PC-9 (cell line): ENCODE measurements at regions not wholly inside any gene's neighbourhood (a gene's known extent, or its start where the extent isn't known, plus 50 kb on each side); places are given as distances from the start of the nearest gene placed in this dataset.

ENCODE experiments used
- BruUV-seq: library from RNA; stranded (reverse); fragments of 400-500 nt; replicated peaks from 2 replicates; lab custom pipeline; 2021; lab: Mats Ljungman, UMichigan
- CTCF ChIA-PET: fragments of 300-600 bp; sonication (Branson Sonifier 250); formaldehyde crosslinking; loops from one replicate; lab custom pipeline; 2022; ENCODE audit warnings: antibody characterized with exemption; lab: Charles Lee
- POLR2A ChIA-PET: fragments of 300-600 bp; sonication (Branson Sonifier 250); formaldehyde crosslinking; loops from one replicate; lab custom pipeline; 2022; ENCODE audit warnings: antibody characterized with exemption; ENCODE audit not compliant: unreplicated experiment; lab: Charles Lee
- DNase-seq, 2 experiments: peaks; one replicate each; pipeline versions ENCODE4 v3.0.0 to v3.0.0-alpha.2; 2015 to 2022; ENCODE audit warnings: mixed read lengths in 1 of 2
- H2AFZ ChIP-seq: fragments of 200-600 bp; sonication (generic); 2 replicates; pipeline ENCODE4 v1.8.1; 2017; ENCODE audit warnings: antibody characterized with exemption
- H3F3A ChIP-seq: fragments of 200-600 bp; sonication (generic); 2 replicates; pipeline ENCODE4 v1.8.1; 2017; ENCODE audit warnings: antibody characterized with exemption, mild to moderate bottlenecking, low read depth; ENCODE audit not compliant: insufficient read depth
- H3K27ac ChIP-seq: fragments of 200-600 bp; sonication (generic); 2 replicates; pipeline ENCODE4 v1.6.1; 2016; ENCODE audit warnings: mixed run types
- H3K27me3 ChIP-seq: fragments of 200-600 bp; sonication (generic); 2 replicates; pipeline ENCODE4 v1.6.1; 2016; ENCODE audit warnings: low read depth, mixed run types; ENCODE audit not compliant: insufficient read depth
- H3K36me3 ChIP-seq: fragments of 200-600 bp; sonication (generic); 2 replicates; pipeline ENCODE4 v1.6.1; 2016; ENCODE audit warnings: low read depth, mixed run types
- H3K4me1 ChIP-seq: fragments of 200-600 bp; sonication (generic); replicated peaks from 2 replicates; pipeline ENCODE4 v1.6.1; 2016; ENCODE audit warnings: mixed run types; ENCODE audit not compliant: insufficient read depth
- H3K4me2 ChIP-seq: fragments of 200-600 bp; sonication (generic); 2 replicates; pipeline ENCODE4 v1.6.1; 2017; ENCODE audit warnings: mixed run types
- H3K4me3 ChIP-seq: fragments of 200-600 bp; sonication (generic); 2 replicates; pipeline ENCODE4 v1.6.1; 2016; ENCODE audit warnings: mixed run types
- H3K79me2 ChIP-seq: fragments of 200-600 bp; sonication (generic); 2 replicates; pipeline ENCODE4 v1.6.1; 2017; ENCODE audit warnings: low read depth, mixed run types
- H3K9me2 ChIP-seq: fragments of 200-600 bp; sonication (generic); 2 replicates; pipeline ENCODE4 v1.8.1; 2017; ENCODE audit warnings: mild to moderate bottlenecking; ENCODE audit not compliant: insufficient read depth
- H3K9me3 ChIP-seq: fragments of 200-600 bp; sonication (generic); 2 replicates; pipeline ENCODE4 v1.8.1; 2016; ENCODE audit warnings: low read depth; ENCODE audit not compliant: insufficient read depth
- H4K20me1 ChIP-seq: fragments of 200-600 bp; sonication (generic); 2 replicates; pipeline ENCODE4 v1.8.1; 2017; ENCODE audit not compliant: insufficient read depth
- CTCF ChIP-seq: fragments of 200-600 bp; sonication (generic); conservative IDR thresholded peaks from 2 replicates; pipeline ENCODE4 v1.6.1; 2017; ENCODE audit warnings: mixed run types, antibody characterized with exemption, mild to moderate bottlenecking, moderate library complexity
- EZH2 ChIP-seq: fragments of 200-600 bp; sonication (generic); IDR thresholded peaks from 2 replicates; pipeline ENCODE4 v1.8.0; 2017; ENCODE audit warnings: antibody characterized with exemption, low read depth
- intact Hi-C: fragments of 100-400 bp; cut with micrococcal nuclease; formaldehyde crosslinking; loops from one replicate; pipeline ENCODE4 v1.10.0; 2022; ENCODE audit not compliant: unreplicated experiment

DNA sequence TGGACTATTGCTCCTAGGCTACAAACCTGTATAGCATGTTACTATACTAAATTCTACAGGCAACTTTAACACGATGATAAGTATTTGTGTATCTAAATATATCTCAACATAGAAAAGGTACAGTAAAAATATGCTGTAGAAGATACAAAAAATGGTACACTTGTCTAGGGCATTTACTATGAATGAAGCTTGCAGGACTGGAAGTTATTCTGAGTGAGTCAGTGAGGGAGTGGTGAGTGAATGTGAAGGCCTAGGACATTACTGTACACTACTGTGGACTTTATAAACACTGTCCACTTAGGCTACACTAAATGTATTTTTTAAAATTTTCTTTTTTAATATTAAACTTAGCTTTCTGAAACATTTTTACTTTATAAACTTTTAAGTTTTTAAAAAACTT lies 140.5 kb upstream of the SGO1 start:
- intact Hi-C loops, result no loop called here
- H3K9me2 ChIP-seq, result no peaks in the 10 kb centered on the region
- H3F3A ChIP-seq, result no peaks in the 10 kb centered on the region
- peak overlapping the region; percentile 78 for H3K27ac ChIP-seq
- H3K27me3 ChIP-seq, result no peaks in the 10 kb centered on the region
- no peak overlapping the region for H2AFZ ChIP-seq
- H4K20me1 ChIP-seq, result no peaks in the 10 kb centered on the region
- no peak overlapping the region for H3K4me3 ChIP-seq
- TF ChIP-seq CTCF (no peak), EZH2 (no peak)
- H3K4me1 ChIP-seq, result no peaks in the 10 kb centered on the region; the same call in 1 of the 2 replicates
- H3K9me3 ChIP-seq, result no peaks in the 10 kb centered on the region
- DNase-seq, result peak in 1 of 2 experiments; percentile 46
- H3K36me3 ChIP-seq, result no peaks in the 10 kb centered on the region
- CTCF ChIA-PET, result no interaction called here
- POLR2A ChIA-PET, result interaction anchor here (0.6 kb wide), 2 partner anchors 86 to 193 kb away, joined by 3 to 4 read pairs; no protein-coding TSS in a partner anchor
- no peak overlapping the region for H3K4me2 ChIP-seq
- no TSS peak for BruUV-seq
- H3K79me2 ChIP-seq, result no peaks in the 10 kb centered on the region

- H3K9me3 ChIP-seq, result no peaks in the 10 kb centered on the region
- DNase-seq, result no peak
- TSS peak; percentile 66 for BruUV-seq
- CTCF ChIA-PET, result no interaction called here
- TF ChIP-seq CTCF (no peak), EZH2 (no peak)
- no peak overlapping the region for H3K4me2 ChIP-seq
- intact Hi-C loops, result loop anchor here (1.0 to 2.0 kb wide), 2 partner anchors 99 to 351 kb away; no protein-coding TSS in a partner anchor
- H3K4me1 ChIP-seq, result no peaks in the 10 kb centered on the region; the same call in 1 of the 2 replicates
- H3K9me2 ChIP-seq, result no peaks in the 10 kb centered on the region
- H3K4me3 ChIP-seq, result no peak overlapping the region
- no peaks in the 10 kb centered on the region for H3K79me2 ChIP-seq
- no peaks in the 10 kb centered on the region for H3K27me3 ChIP-seq
- H3K36me3 ChIP-seq, result no peaks in the 10 kb centered on the region
- no peaks in the 10 kb centered on the region for H3F3A ChIP-seq
- no peaks in the 10 kb centered on the region for H4K20me1 ChIP-seq
- H3K27ac ChIP-seq, result peak overlapping the region; percentile 78
- H2AFZ ChIP-seq, result no peak overlapping the region
- POLR2A ChIA-PET, result no interaction called here
These were observed 139.6 kb upstream of the SGO1 start for GRCh38 chr3:20325563-20325962.

- Histone ChIP-seq H4K20me1 (no peaks in the 10 kb centered on the region), H3F3A (no peaks in the 10 kb centered on the region), H3K27me3 (no peaks in the 10 kb centered on the region), H3K9me2 (no peaks in the 10 kb centered on the region), H3K4me3 (no peak overlapping the region), H3K4me1 (no peaks in the 10 kb centered on the region; the same call in 1 of the 2 replicates), H3K27ac (peak overlapping the region; percentile 78), H2AFZ (no peak overlapping the region), H3K36me3 (no peaks in the 10 kb centered on the region), H3K79me2 (no peaks in the 10 kb centered on the region), H3K9me3 (no peaks in the 10 kb centered on the region), H3K4me2 (peak overlapping the region; percentile 2; the same call in 1 of the 2 replicates)
- POLR2A ChIA-PET, result interaction anchor here (0.5 to 0.6 kb wide), 3 partner anchors 70 to 281 kb away, joined by 3 to 7 read pairs (median 6); no protein-coding TSS in a partner anchor
- TF ChIP-seq EZH2, result no peak
- no peak for TF ChIP-seq CTCF
- intact Hi-C loops, result loop anchor here (1.0 to 5.0 kb wide), 3 partner anchors 98 to 438 kb away; no protein-coding TSS in a partner anchor
- DNase-seq, result peak; percentile 36 to 78
- CTCF ChIA-PET, result no interaction called here
- no TSS peak for BruUV-seq
These were observed 138.9 kb upstream of the SGO1 start for GRCh38 chr3:20324664-20325478.
